Esophagus squamous epithelium (tissue), 4 donors: ENCODE measurements at regions not wholly inside any gene's neighbourhood (a gene's known extent, or its start where the extent isn't known, plus 50 kb on each side); places are given as distances from the start of the nearest gene placed in this dataset.

Source experiments
- CTCF ChIP-seq, 6 experiments: fragments of 450-650 bp in 4 of 6; fragments of 200-600 bp in 2 of 6; sonication (generic) in 2 of 6; IDR thresholded peaks; one replicate each; pipeline ENCODE4 v1.5.1; 2016 to 2019; ENCODE audit warnings: antibody characterized with exemption in 6 of 6, mild to moderate bottlenecking in 4 of 6, moderate library complexity in 4 of 6
- POLR2A ChIP-seq, 4 donors: fragments of 450-650 bp; IDR thresholded peaks; one replicate each; pipeline ENCODE4 v1.6.1; 2017; ENCODE audit warnings: antibody characterized with exemption in 4 of 4, mild to moderate bottlenecking in 4 of 4, moderate library complexity in 3 of 4

DNA sequence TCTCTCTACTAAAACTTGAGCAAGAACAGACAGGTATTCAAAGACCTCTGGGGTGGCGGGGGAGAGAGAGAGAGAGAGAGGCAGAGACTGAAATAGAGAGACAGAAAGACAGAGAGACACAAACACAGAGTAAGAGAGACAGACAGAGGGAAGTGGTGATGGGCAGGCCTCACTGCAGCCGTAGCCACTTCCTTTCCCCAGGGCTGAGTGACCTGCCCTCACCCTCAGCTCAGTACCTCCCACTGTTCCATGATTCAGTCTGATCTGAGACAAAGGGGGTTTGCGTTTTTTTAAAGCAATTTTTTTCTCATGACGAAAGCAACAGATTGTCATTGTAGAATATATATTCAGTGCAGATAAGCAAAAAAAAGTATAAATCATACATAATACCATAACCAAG lies 607.9 kb upstream of the B3GAT1 start:
- TF ChIP-seq CTCF (IDR thresholded peaks at IDR 0.05), result no peak
- TF ChIP-seq POLR2A (IDR thresholded peaks at IDR 0.05), result no peak
